ENCODE measurements at regions not wholly inside any gene's neighbourhood (a gene's known extent, or its start where the extent isn't known, plus 50 kb on each side); places are given as distances from the start of the nearest gene placed in this dataset.

DNA sequence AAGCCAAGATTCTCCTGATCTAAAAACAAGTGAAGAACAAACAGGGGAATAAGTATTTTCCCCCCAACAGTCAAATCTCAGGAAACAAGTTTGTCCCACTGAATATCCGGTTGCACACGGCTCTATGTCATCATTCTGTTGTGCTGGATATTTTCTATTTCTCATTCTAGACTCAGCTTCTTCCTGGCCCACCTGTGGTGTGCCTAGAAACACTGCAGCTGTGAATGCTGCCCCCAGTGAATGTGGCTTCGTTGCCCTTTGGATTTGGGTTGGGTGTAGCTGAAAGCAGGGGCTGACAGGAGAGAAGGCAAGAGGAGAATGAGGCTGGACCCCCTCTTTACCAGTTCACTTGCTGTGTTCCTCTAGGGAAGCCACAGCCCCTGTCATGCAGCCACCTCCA, 181.2 kb upstream of the PROK2 start:
- H3K4me3 ChIP-seq (ENCODE audit: insufficient read depth, low read depth, low read length), result no peak overlapping the region
- H3K4me1 ChIP-seq (ENCODE audit: control insufficient read depth, insufficient read depth, low read length), result no peaks in the 10 kb centered on the region
- no peak overlapping the region for H3K4me2 ChIP-seq (ENCODE audit: low read depth, low read length)
- H2AK5ac ChIP-seq (ENCODE audit: low read depth, low read length), result no peak overlapping the region
- H2BK5ac ChIP-seq (ENCODE audit: low read depth, low read length, poor library complexity, severe bottlenecking), result no peak overlapping the region
- H3K9ac ChIP-seq (ENCODE audit: low read depth, low read length), result no peak overlapping the region
- H4K91ac ChIP-seq (ENCODE audit: insufficient read depth, low read depth, low read length), result no peak overlapping the region
- intact Hi-C loops (cut with micrococcal nuclease) (no loop called here), in situ Hi-C loops (cut with MboI; ENCODE audit: low sequenced_read_pairs) (no loop called here), dilution Hi-C loops (cut with HindIII; ENCODE audit: low sequenced_read_pairs, unreplicated experiment) (no loop called here)
- no peak overlapping the region for H3K18ac ChIP-seq (ENCODE audit: low read depth, low read length)
- H3K27me3 ChIP-seq (ENCODE audit: control insufficient read depth, insufficient read depth, low read length), result peaks cover 18% of the 10 kb centered on the region
- no peaks in the 10 kb centered on the region for H3K9me3 ChIP-seq (ENCODE audit: control insufficient read depth, insufficient read depth, low read length)
- TF ChIP-seq SMC3 (IDR thresholded peaks at IDR 0.05; ENCODE audit: low read depth, low read length) (no peak), POLR2A (IDR thresholded peaks at IDR 0.05; ENCODE audit: low read depth, low read length) (no peak), CTCF (conservative IDR thresholded peaks at IDR 0.05; ENCODE audit: low read depth, low read length) (no peak), CHD1 (IDR thresholded peaks at IDR 0.05; ENCODE audit: low read depth, low read length) (no peak), USF2 (IDR thresholded peaks at IDR 0.05; ENCODE audit: low read depth, low read length) (no peak), CEBPB (IDR thresholded peaks at IDR 0.05; ENCODE audit: low read depth, low read length) (no peak), MAFK (IDR thresholded peaks at IDR 0.05; ENCODE audit: low read depth, low read length) (no peak), MAZ (IDR thresholded peaks at IDR 0.05; ENCODE audit: borderline replicate concordance, low read depth, low read length) (no peak), NFE2L2 (IDR thresholded peaks at IDR 0.05; ENCODE audit: low read depth, low read length) (no peak), RFX5 (IDR thresholded peaks at IDR 0.05; ENCODE audit: low read depth, low read length) (no peak), MXI1 (IDR thresholded peaks at IDR 0.05; ENCODE audit: borderline replicate concordance, low read depth, low read length) (no peak)
- TF ChIP-seq, protein P1, sequence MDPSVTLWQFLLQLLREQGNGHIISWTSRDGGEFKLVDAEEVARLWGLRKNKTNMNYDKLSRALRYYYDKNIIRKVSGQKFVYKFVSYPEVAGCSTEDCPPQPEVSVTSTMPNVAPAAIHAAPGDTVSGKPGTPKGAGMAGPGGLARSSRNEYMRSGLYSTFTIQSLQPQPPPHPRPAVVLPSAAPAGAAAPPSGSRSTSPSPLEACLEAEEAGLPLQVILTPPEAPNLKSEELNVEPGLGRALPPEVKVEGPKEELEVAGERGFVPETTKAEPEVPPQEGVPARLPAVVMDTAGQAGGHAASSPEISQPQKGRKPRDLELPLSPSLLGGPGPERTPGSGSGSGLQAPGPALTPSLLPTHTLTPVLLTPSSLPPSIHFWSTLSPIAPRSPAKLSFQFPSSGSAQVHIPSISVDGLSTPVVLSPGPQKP (IDR thresholded peaks at IDR 0.05; ENCODE audit: borderline replicate concordance, low read depth, low read length), result no peak
- WGBS, 2 experiments (ENCODE audit: extremely low coverage in 2 of 2, insufficient read length in 1 of 2), result no CpG with 5 or more reads among the region's 3 CpGs
- DNase-seq (no peak), ATAC-seq (ENCODE audit: low read depth) (no peak)
- H3K56ac ChIP-seq (ENCODE audit: extremely low read depth, insufficient read depth, low read length), result no peak overlapping the region
- H3K9me1 ChIP-seq (ENCODE audit: insufficient read depth, low read length), result no peaks in the 10 kb centered on the region
- no peak overlapping the region for H2BK15ac ChIP-seq (ENCODE audit: low read depth, low read length)
- no peak overlapping the region for H4K8ac ChIP-seq (ENCODE audit: low read depth in 2 of 2, low read length in 2 of 2)
- H3K79me1 ChIP-seq (ENCODE audit: low read depth in 1 of 2, low read length in 2 of 2), result no peaks in the 10 kb centered on the region
- no peak overlapping the region for H2BK120ac ChIP-seq (ENCODE audit: low read depth, low read length)
- ChIA-PET POLR2A (ENCODE audit: unreplicated experiment) (no interaction called here), CTCF (no interaction called here)
- H3K4ac ChIP-seq (ENCODE audit: low read depth, low read length), result no peak overlapping the region
- H2AK9ac ChIP-seq (replicated peaks; ENCODE audit: low read depth, low read length, poor library complexity), result no peak overlapping the region
- H4K5ac ChIP-seq (ENCODE audit: low read depth, low read length), result no peak overlapping the region
- no peaks in the 10 kb centered on the region for H4K20me1 ChIP-seq (ENCODE audit: insufficient read depth, low read length)
- no peak overlapping the region for H2AFZ ChIP-seq (replicated peaks; ENCODE audit: low read length, poor library complexity)
- H3K23ac ChIP-seq (ENCODE audit: low read depth, low read length), result no peak overlapping the region
- H2BK20ac ChIP-seq (ENCODE audit: low read depth, low read length), result no peak overlapping the region
- H3K14ac ChIP-seq (replicated peaks; ENCODE audit: low read depth, low read length), result no peak overlapping the region
- H3K27ac ChIP-seq (ENCODE audit: insufficient read depth, low read length), result no peak overlapping the region
- no peaks in the 10 kb centered on the region for H3K36me3 ChIP-seq (ENCODE audit: control insufficient read depth, insufficient read depth, low read length)
- no TSS peak for BruUV-seq (replicated peaks)

Measured in IMR-90 (cell line).